ENCODE measurements at regions not wholly inside any gene's neighbourhood (a gene's known extent, or its start where the extent isn't known, plus 50 kb on each side); places are given as distances from the start of the nearest gene placed in this dataset.

DNA sequence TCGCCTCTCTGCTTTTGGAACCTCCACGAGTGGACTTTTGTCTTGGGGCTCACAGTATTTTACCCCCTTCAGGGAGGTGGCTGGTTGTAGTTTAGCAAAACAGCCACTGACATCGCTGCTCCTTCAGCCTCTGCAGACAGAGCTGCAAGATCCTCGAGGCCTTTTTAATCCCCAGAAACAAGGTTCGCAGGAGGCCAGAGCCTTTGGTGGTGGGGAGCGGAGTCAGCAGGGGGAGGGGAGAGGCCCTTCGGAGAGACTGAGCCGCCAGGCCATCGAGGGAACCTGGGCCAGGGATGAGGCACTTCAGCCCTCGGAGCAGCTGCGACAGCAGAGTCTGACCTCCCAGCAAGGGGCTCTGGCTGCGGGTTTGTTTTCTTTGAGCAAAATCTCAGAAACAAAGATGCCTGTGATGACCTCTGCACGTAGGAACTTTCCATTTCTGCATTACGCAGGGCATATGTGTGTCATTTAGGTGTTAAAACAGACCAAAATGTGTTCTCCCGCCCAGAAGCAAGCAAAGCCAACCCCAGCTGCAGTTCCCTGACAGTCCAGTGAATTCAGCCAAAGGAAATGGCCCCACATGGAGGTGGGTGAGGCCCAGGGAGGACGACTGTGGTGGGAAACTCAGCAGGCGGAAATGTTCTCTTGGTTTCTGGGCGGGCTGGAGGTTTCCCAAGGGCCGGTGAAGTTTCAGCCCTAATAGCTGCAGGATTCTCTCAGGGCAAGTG, 171.2 kb upstream of the SULF2 start:
- H3K4me3 ChIP-seq: no peak overlapping the region
- no peaks in the 10 kb centered on the region for H3K27me3 ChIP-seq (replicated peaks)
- no peaks in the 10 kb centered on the region for H3K36me3 ChIP-seq
- DNase-seq (ENCODE audit: low read depth in 1 of 2, low spot score in 2 of 2): peak; percentile 69 to 73
- no peak overlapping the region for H3K27ac ChIP-seq
- no peaks in the 10 kb centered on the region for H3K9me3 ChIP-seq (replicated peaks)
- H3K4me1 ChIP-seq (replicated peaks): peaks cover 34% of the 10 kb centered on the region

- Histone ChIP-seq H3K27me3 (replicated peaks) (no peaks in the 10 kb centered on the region), H3K27ac (no peak overlapping the region), H3K4me3 (no peak overlapping the region)
These were observed 168.2 kb upstream of the SULF2 start for GRCh38 chr20:47953471-47953870.

GRCh38 chr20:47952023-47952564, 166.8 kb upstream of the SULF2 start:
- no peak overlapping the region for H3K4me3 ChIP-seq

More at GRCh38 chr20:47953471-47953870, 168.2 kb upstream of the SULF2 start:
- DNase-seq (ENCODE audit: low read depth in 1 of 2, low spot score in 2 of 2): no peak
- Histone ChIP-seq H3K9me3 (replicated peaks) (no peaks in the 10 kb centered on the region), H3K36me3 (no peaks in the 10 kb centered on the region), H3K4me1 (replicated peaks) (peaks cover 46% of the 10 kb centered on the region)

DNA sequence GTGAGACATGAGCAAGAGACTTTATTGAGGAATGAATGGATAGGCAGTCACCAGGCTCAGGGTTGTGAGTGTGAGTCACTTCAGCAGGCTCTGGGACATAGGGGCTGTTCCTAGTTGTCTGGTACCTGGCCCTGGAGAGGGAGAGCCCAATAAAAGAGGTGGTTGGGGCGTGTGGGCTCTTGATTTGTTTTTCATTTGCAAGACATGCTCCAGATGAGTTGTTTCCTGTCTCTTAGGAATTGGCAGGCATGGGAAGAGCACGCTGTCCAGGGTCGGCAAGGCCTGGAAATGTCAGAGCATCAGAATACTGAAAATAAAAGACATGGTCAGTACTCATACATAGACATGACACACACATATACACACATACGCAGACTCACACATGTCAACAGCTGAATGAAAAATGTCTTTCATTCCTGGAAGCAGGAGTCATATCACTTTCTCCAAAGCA, 166.3 kb upstream of the SULF2 start:
- DNase-seq (ENCODE audit: low read depth in 1 of 2, low spot score in 2 of 2): peak; percentile 38 to 60
- Histone ChIP-seq H3K27me3 (replicated peaks) (0 out of 2 replicates have a peak, but pooled peaks cover 3% of the 10 kb centered on the region), H3K4me3 (no peak overlapping the region), H3K36me3 (no peaks in the 10 kb centered on the region), H3K4me1 (replicated peaks) (peaks cover 37% of the 10 kb centered on the region), H3K9me3 (replicated peaks) (no peaks in the 10 kb centered on the region), H3K27ac (no peak overlapping the region)

More at GRCh38 chr20:47952023-47952564, 166.8 kb upstream of the SULF2 start:
- Histone ChIP-seq H3K9me3 (replicated peaks) (no peaks in the 10 kb centered on the region), H3K4me1 (replicated peaks) (peaks cover 42% of the 10 kb centered on the region), H3K27ac (no peak overlapping the region), H3K27me3 (replicated peaks) (0 out of 2 replicates have a peak, but pooled peaks cover 3% of the 10 kb centered on the region), H3K36me3 (no peaks in the 10 kb centered on the region)
- no peak for DNase-seq (ENCODE audit: low read depth in 1 of 2, low spot score in 2 of 2)

DNA sequence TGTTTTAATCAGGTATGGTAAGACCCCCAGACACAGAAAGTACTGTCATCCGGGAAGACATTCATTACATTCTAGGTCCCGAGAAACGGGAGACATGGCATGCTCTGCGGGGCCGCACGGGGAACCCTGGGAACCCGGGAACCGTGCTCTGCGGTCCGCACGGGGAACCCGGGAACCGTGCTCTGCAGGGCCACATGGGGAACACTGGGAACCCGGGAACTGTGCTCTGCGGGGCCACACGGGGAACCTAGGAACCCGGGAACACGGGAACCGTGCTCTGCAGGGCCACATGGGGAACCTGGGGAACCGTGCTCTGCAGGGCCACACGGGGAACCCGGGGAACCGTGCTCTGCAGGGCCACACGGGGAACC, 165.6 kb upstream of the SULF2 start:
- no peaks in the 10 kb centered on the region for H3K36me3 ChIP-seq

DNA sequence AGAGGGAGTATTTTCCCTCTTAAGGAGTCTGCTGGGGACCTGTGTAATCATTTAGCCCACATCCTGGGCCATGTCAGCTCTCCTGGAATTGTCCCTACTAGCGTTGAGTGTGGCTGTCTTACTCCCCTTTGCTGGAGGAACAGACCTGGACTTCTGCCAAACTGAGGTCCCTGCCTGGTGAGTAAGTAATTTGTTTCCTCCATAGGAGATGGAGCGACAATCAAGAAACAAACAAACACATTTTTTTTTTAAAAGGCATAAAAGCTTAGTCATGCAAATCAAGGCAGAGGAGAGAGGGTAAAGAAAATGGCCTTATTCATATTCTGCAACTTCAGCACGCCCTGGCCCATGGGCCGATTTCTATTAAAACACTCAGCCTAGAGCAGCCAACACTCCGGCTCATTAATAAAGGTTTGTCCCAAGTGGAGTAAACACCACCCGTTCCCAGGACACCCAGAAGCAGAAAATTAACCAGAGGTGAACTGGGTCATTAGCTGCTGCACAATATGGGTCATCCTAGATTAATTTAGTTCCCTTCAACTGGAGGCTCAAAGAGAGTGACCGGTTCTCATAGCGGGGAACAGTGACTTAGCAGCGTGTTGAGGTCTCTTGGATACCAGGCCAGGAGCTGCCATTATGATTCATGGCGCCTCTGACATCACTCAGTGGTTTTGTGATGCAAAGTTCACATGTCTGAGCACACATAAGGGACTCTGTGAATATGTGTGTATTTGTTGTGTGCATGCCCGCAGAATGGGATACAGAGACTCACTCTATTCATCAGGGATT, 165.0 kb upstream of the SULF2 start:
- Histone ChIP-seq H3K27ac (peak overlapping the region; percentile 34), H3K27me3 (replicated peaks) (0 out of 2 replicates have a peak, but pooled peaks cover 3% of the 10 kb centered on the region), H3K9me3 (replicated peaks) (no peaks in the 10 kb centered on the region), H3K36me3 (no peaks in the 10 kb centered on the region), H3K4me3 (no peak overlapping the region), H3K4me1 (replicated peaks) (peaks cover 26% of the 10 kb centered on the region)
- peak; percentile 92 to 94 for DNase-seq (ENCODE audit: low read depth in 1 of 2, low spot score in 2 of 2)

More for the DNA sequence above, 165.6 kb upstream of the SULF2 start:
- Histone ChIP-seq H3K9me3 (replicated peaks) (no peaks in the 10 kb centered on the region), H3K4me3 (no peak overlapping the region), H3K27me3 (replicated peaks) (0 out of 2 replicates have a peak, but pooled peaks cover 3% of the 10 kb centered on the region), H3K27ac (no peak overlapping the region), H3K4me1 (replicated peaks) (peaks cover 30% of the 10 kb centered on the region)
- no peak for DNase-seq (ENCODE audit: low read depth in 1 of 2, low spot score in 2 of 2)

- H3K4me1 ChIP-seq (replicated peaks): peaks cover 26% of the 10 kb centered on the region
- no peak overlapping the region for H3K4me3 ChIP-seq
- H3K27me3 ChIP-seq (replicated peaks): 0 out of 2 replicates have a peak, but pooled peaks cover 7% of the 10 kb centered on the region
- DNase-seq (ENCODE audit: low read depth in 1 of 2, low spot score in 2 of 2): no peak
- no peaks in the 10 kb centered on the region for H3K36me3 ChIP-seq
- no peaks in the 10 kb centered on the region for H3K9me3 ChIP-seq (replicated peaks)
- H3K27ac ChIP-seq: no peak overlapping the region
These were observed 163.9 kb upstream of the SULF2 start for GRCh38 chr20:47949230-47949629.

GRCh38 chr20:47944682-47945081, 159.4 kb upstream of the SULF2 start:
- DNase-seq (ENCODE audit: low read depth in 1 of 2, low spot score in 2 of 2): no peak
- no peaks in the 10 kb centered on the region for H3K36me3 ChIP-seq
- H3K4me3 ChIP-seq: no peak overlapping the region
- H3K27me3 ChIP-seq (replicated peaks): 0 out of 2 replicates have a peak, but pooled peaks cover 10% of the 10 kb centered on the region
- no peak overlapping the region for H3K27ac ChIP-seq
- H3K4me1 ChIP-seq (replicated peaks): peaks cover 11% of the 10 kb centered on the region
- H3K9me3 ChIP-seq (replicated peaks): no peaks in the 10 kb centered on the region

DNA sequence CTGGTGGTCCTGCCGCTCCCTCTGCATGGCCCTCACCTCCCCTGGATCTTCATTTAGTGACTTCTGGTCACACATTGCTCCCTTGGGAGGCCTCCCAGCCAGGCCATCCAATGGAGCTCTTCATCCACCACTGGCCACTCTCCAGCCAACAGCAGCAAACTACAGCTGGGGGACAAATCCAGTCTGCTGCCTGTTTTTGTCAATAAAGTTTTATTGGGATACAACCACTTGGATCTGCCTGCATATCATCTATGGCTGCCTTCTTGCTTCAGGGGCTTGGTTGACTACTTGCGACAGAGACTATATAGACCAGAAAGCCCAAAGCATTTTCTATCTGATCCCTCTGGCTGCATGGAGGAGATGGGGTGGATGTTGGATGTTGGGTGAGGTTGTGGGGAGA, 156.6 kb upstream of the SULF2 start:
- Histone ChIP-seq H3K4me1 (replicated peaks) (0 out of 2 replicates have a peak, but pooled peaks cover 5% of the 10 kb centered on the region), H3K36me3 (no peaks in the 10 kb centered on the region), H3K27ac (no peak overlapping the region), H3K27me3 (replicated peaks) (peaks cover 20% of the 10 kb centered on the region; the same call in 1 of the 2 replicates), H3K4me3 (no peak overlapping the region), H3K9me3 (replicated peaks) (no peaks in the 10 kb centered on the region)
- DNase-seq (ENCODE audit: low read depth in 1 of 2, low spot score in 2 of 2): no peak

DNA sequence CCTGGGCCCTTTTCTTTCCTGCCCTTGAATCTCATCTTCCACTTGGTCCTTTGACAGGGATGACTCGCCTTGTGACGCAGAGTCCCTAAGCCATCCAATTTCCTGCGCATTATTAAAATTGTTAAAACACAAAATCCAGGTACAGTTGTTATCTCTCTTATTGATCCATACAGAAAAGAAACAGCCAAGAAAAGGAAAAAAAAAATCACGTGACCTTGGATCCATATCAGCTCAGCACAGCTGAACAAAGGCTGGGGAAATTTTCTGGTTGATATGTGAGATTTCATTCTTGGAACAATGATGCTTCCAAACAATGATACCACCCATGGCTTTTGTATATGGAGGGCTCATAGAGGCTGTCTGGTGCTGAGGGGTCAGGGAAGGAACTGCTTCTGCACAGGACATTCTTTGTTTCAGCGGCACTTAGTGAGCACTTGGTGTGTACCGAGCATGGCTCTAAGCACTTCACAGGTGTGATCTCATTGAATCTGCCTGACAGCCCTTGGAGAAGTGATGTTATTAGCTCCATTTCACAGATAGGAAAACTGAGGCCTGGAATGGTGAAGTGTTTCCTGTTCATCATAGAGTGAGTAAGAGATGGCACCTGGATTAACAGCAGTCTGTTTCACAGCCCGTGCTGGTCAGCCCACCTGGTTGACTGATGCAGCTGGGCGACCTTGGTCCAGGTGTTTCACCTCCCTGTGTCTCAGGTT, 155.0 kb upstream of the SULF2 start:
- Histone ChIP-seq H3K4me1 (replicated peaks) (0 out of 2 replicates have a peak, but pooled peaks cover 5% of the 10 kb centered on the region), H3K36me3 (no peaks in the 10 kb centered on the region), H3K4me3 (no peak overlapping the region), H3K27ac (no peak overlapping the region), H3K9me3 (replicated peaks) (no peaks in the 10 kb centered on the region), H3K27me3 (replicated peaks) (peaks cover 28% of the 10 kb centered on the region)
- peak in 1 of 2 experiments; percentile 12 for DNase-seq (ENCODE audit: low read depth in 1 of 2, low spot score in 2 of 2)

GRCh38 chr20:47936612-47937011, 151.3 kb upstream of the SULF2 start:
- Histone ChIP-seq H3K27me3 (replicated peaks) (peaks cover 23% of the 10 kb centered on the region), H3K4me1 (replicated peaks) (peaks cover 5% of the 10 kb centered on the region; the same call in 1 of the 2 replicates)
- DNase-seq (ENCODE audit: low read depth in 1 of 2, low spot score in 2 of 2): no peak

GRCh38 chr20:47934761-47935160, 149.5 kb upstream of the SULF2 start:
- no peak overlapping the region for H3K4me3 ChIP-seq
- no peak overlapping the region for H3K27ac ChIP-seq
- peaks cover 22% of the 10 kb centered on the region for H3K27me3 ChIP-seq (replicated peaks)
- H3K4me1 ChIP-seq (replicated peaks): no peaks in the 10 kb centered on the region; the same call in 1 of the 2 replicates
- no peaks in the 10 kb centered on the region for H3K36me3 ChIP-seq
- H3K9me3 ChIP-seq (replicated peaks): no peaks in the 10 kb centered on the region
- DNase-seq (ENCODE audit: low read depth in 1 of 2, low spot score in 2 of 2): no peak

More at GRCh38 chr20:47936612-47937011, 151.3 kb upstream of the SULF2 start:
- Histone ChIP-seq H3K9me3 (replicated peaks) (no peaks in the 10 kb centered on the region), H3K4me3 (no peak overlapping the region), H3K36me3 (no peaks in the 10 kb centered on the region), H3K27ac (no peak overlapping the region)

DNA sequence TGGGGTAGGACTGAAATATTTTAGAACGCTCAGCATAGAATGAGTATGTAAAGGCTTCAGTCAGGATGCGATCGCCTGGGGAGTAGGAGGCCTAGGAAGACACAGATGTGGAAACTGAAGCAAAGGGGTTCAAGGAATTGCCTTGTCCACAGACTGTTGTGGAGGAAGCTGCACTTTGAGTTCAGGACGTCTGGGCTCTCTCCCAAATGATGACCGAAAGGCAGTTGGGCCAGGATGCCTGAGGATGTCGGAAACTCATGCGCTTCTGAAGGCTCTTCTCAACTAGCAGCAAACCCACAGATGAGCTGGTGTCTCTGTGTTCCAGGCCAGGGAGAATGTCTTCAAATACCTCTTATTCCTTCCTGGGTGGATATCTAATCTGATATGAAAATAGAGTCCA, 146.2 kb upstream of the SULF2 start:
- DNase-seq (ENCODE audit: low read depth in 1 of 2, low spot score in 2 of 2): no peak
- no peaks in the 10 kb centered on the region for H3K36me3 ChIP-seq
- no peak overlapping the region for H3K27ac ChIP-seq

More for the DNA sequence above, 146.2 kb upstream of the SULF2 start:
- H3K4me3 ChIP-seq: no peak overlapping the region
- no peaks in the 10 kb centered on the region for H3K9me3 ChIP-seq (replicated peaks)
- peaks cover 10% of the 10 kb centered on the region; the same call in 1 of the 2 replicates for H3K4me1 ChIP-seq (replicated peaks)
- peaks cover 3% of the 10 kb centered on the region for H3K27me3 ChIP-seq (replicated peaks)

Data from SJSA1 (cell line).